HG02571 (cell line): ENCODE measurements at regions not wholly inside any gene's neighbourhood (a gene's known extent, or its start where the extent isn't known, plus 50 kb on each side); places are given as distances from the start of the nearest gene placed in this dataset.
"Not testable (repeated sequence)": the region's sequence is repeated elsewhere in the genome, so short reads cannot be mapped to it uniquely, and the experiment has no call there.

Experiments used
- ATAC-seq: cut with Tn5 transposase; IDR thresholded peaks from one replicate; pipeline ENCODE4 v1.9.1; 2021; ENCODE audit warnings: mild to moderate bottlenecking, moderate library complexity; ENCODE audit not compliant: unreplicated experiment

DNA sequence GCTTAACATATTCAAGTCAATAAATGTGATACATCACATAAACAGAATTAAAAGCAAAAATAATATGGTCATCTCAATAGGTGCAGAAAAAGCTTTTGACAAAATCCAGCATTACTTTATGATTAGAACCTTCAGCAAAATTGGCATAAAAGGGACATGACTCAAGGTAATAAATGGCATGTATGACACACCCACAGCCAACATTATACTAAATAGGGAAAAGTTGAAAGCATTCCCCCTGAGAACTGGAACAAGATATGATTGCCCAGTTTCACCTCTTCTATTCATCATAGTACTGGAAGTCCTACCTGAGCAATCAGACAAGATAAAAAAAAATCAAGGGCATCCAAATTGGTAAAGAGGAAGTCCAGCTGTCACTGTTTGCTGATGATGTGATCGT lies 594.7 kb downstream of the DIPK2A start:
- no peak for ATAC-seq

GRCh38 chr3:144569651-144570050 lies 598.0 kb downstream of the DIPK2A start:
- no peak for ATAC-seq

- no peak for ATAC-seq
These were observed 612.2 kb downstream of the DIPK2A start for GRCh38 chr3:144583871-144584270.

DNA sequence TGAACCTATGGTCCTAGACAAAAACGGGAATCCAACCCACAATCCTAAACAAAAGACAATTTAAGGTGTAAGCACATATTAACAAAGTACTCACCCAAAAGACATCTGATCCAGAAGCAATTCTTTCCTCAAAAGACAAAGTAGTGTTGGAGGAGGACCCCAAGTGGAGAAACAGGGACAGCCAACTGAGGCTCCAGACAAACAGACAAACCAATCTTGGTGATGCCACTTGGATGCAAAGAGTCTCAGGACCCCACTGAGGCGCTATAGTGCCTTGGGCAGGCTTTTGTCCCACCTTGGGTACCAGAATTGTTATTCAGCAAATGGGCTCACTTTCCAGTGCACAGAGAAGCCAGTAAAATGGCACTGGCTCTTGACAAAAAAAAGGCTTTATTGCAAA lies 613.8 kb downstream of the DIPK2A start:
- ATAC-seq = no peak

GRCh38 chr3:144585953-144586352 lies 614.3 kb downstream of the DIPK2A start:
- no peak for ATAC-seq

DNA sequence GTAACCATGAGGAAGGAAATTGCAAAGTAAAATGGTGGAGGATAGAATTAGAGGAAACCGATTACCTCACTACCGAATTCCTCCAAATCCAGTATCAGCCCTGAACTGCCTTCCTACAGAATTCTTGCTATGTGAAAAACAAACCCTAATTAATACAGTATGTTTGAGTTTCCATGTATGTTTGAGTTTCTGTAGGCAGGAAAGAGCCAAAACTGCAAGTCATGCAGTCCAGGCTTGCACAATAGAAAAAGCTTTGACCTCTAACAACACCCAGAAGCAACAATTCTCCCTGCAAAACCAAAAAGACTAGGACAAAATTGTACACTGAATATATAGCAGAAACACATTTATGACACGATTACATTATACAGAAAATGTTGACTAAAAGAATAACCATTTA lies 614.8 kb downstream of the DIPK2A start:
- no peak for ATAC-seq

- no peak for ATAC-seq
These were observed 619.2 kb downstream of the DIPK2A start for GRCh38 chr3:144590854-144591253.

- ATAC-seq = no peak
These were observed 622.3 kb downstream of the DIPK2A start for GRCh38 chr3:144593881-144594280.

- not testable (repeated sequence) for ATAC-seq
These were observed 648.6 kb downstream of the DIPK2A start for GRCh38 chr3:144620236-144620635.

GRCh38 chr3:144622845-144623244 lies 651.2 kb downstream of the DIPK2A start:
- ATAC-seq = no peak

GRCh38 chr3:144624656-144625055 lies 653.0 kb downstream of the DIPK2A start:
- ATAC-seq = no peak

GRCh38 chr3:144626835-144627234 lies 655.2 kb downstream of the DIPK2A start:
- ATAC-seq = no peak

DNA sequence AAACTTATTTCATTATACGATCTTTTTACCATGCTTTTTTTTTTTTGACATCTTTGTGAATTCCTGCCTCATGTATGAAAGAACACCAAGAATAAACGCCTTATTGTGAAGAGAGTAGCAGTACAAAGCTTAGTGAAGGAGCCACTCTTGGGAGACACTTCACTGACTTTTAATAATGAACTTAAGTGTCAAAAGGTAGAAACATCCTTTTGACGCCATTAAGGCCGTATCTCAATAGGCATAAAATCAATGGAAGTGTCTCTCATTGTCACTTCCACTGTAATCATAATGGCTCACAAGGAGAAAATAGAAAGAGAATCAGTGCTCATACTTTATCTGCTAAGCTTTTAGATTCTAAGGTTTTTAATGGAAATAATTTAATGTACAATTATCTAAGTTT lies 657.8 kb downstream of the DIPK2A start:
- ATAC-seq = no peak

- ATAC-seq = no peak
These were observed 665.2 kb downstream of the DIPK2A start for GRCh38 chr3:144636833-144637232.

DNA sequence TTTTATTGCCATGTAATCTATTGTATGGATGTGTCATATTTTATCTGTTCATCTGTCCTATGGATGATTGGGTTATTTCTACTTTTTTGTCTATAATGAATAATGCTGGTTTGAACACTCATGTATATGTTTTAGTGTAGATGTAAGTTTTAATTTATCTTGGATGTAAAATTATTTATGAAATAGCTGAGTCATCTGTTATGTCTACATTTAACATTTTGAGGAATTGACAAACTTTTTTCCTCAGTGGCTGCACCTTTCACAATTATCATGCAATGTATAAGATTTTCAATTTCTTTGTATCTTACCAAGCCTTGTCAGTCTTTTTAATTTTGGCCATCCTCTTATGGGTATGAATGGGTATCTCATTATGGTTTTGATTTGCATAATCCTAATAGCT lies 666.4 kb downstream of the DIPK2A start:
- ATAC-seq = no peak

GRCh38 chr3:144643771-144644198 lies 672.2 kb downstream of the DIPK2A start:
- no peak for ATAC-seq

GRCh38 chr3:144645300-144645699 lies 673.7 kb downstream of the DIPK2A start:
- ATAC-seq = no peak

DNA sequence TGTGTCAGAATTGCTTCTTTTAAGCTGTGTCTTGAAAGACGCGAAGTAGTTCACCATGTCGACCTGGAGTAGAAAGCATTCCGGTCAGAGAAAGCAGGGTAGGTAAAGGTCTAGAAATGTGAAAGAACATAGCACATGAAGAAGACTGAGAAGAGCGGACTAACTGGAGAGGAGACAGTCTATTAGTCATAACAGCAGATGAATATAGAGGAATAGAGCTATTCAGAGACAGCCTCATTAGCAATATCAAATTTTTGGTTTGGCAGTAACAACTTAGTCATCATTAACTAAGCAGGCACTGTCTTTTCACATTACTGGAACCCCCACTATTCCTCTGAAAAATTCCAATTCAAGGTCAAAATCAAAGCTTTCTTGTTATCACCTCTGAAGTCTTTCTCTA lies 678.8 kb downstream of the DIPK2A start:
- no peak for ATAC-seq

GRCh38 chr3:144652573-144652972 lies 681.0 kb downstream of the DIPK2A start:
- no peak for ATAC-seq

DNA sequence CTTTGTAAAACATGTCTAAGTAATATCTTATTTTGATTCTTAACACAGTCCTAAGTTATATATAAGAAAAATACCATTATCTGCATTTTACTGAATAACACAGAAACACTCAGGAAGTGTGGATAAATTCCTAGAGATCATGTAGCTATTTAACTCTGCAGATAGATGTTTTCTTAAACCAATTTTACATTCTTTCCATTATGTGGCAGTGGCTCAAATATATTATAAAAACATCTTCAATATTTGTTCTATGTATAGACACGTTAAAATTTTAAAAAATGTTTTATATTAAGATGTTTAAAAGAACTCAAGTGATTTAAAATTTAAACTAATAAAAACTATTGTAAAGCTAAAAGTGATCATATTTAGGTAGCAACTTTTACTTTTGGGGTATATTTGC lies 683.8 kb downstream of the DIPK2A start:
- ATAC-seq = no peak

GRCh38 chr3:144660186-144660585 lies 688.6 kb downstream of the DIPK2A start:
- ATAC-seq = no peak

GRCh38 chr3:144662729-144663128 lies 691.1 kb downstream of the DIPK2A start:
- no peak for ATAC-seq

GRCh38 chr3:144663456-144664436 lies 692.1 kb downstream of the DIPK2A start:
- no peak for ATAC-seq
